SH-SY5Y (cell line): ENCODE measurements at regions not wholly inside any gene's neighbourhood (a gene's known extent, or its start where the extent isn't known, plus 50 kb on each side); places are given as distances from the start of the nearest gene placed in this dataset.

Experiments
- GATA2 ChIP-seq: IDR thresholded peaks from 2 replicates; pipeline ENCODE4 v1.6.1; 2011; ENCODE audit warnings: mild to moderate bottlenecking, low read depth, low read length
- GATA3 ChIP-seq: IDR thresholded peaks from 2 replicates; pipeline ENCODE4 v1.6.1; 2011; ENCODE audit warnings: low read depth, mild to moderate bottlenecking, low read length, moderate library complexity

DNA sequence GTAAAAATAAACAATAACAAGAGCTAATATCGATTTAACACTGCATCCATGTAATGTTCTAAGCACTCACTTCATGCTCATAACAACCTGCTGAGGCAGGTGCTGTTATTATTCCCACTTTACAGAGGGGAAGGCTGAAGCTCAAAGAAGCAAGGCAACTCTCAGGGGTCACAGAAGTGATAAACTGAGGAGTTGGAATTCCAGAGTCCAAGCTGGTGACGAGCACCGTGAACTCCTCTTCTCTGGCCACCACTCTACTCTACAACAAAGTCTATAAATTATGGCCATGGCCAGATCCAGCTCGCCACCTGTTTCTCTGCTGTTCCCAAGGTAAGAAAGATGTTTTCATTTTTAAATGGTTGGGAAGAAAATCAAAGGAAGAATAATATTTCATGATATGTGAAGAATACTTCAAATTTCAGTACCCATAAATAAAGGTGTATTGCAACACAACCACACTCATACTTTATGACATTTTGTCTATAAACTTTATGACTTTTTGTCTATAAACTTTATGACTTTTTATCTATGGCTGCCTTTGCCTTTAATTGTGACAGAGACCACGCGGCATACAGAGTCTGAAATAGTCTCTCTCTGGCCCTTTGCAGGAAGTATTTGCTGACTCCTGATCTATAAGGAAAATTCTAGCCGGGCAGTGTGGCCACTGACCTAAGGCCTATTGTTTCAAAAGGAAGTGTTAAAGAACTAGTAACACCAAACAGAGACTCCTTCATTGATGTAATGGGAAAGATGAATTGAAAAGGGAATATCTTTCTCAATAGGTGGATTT lies 113.2 kb upstream of the KCNG1 start:
- TF ChIP-seq GATA2: no peak
- no peak for TF ChIP-seq GATA3
